ENCODE measurements at regions not wholly inside any gene's neighbourhood (a gene's known extent, or its start where the extent isn't known, plus 50 kb on each side); places are given as distances from the start of the nearest gene placed in this dataset.

- no peak overlapping the region for H3K4me3 ChIP-seq (ENCODE audit: low read depth, low read length)
- no peak for DNase-seq (ENCODE audit: low read depth)
- in situ Hi-C loops (cut with HindIII; ENCODE audit: low sequenced_read_pairs), result no loop called here
- no peak for TF ChIP-seq CTCF (IDR thresholded peaks at IDR 0.05; ENCODE audit: low read depth, low read length, missing control alignments)
Observed at GRCh38 chr11:33944693-33945424, 53.0 kb upstream of the LMO2 start.

GRCh38 chr11:33944345-33944692 lies 52.4 kb upstream of the LMO2 start:
- no peak for DNase-seq (ENCODE audit: low read depth)
- TF ChIP-seq CTCF (IDR thresholded peaks at IDR 0.05; ENCODE audit: low read depth, low read length, missing control alignments), result no peak
- in situ Hi-C loops (cut with HindIII; ENCODE audit: low sequenced_read_pairs), result no loop called here
- H3K4me3 ChIP-seq (ENCODE audit: low read depth, low read length), result no peak overlapping the region

GRCh38 chr11:33942954-33943353 lies 51.1 kb upstream of the LMO2 start:
- in situ Hi-C loops (cut with HindIII; ENCODE audit: low sequenced_read_pairs), result no loop called here
- peak; percentile 85 for DNase-seq (ENCODE audit: low read depth)
- H3K4me3 ChIP-seq (ENCODE audit: low read depth, low read length), result no peak overlapping the region
- TF ChIP-seq CTCF (IDR thresholded peaks at IDR 0.05; ENCODE audit: low read depth, low read length, missing control alignments), result no peak

GRCh38 chr11:33941637-33942160 lies 49.8 kb upstream of the LMO2 start:
- DNase-seq (ENCODE audit: low read depth), result no peak
- in situ Hi-C loops (cut with HindIII; ENCODE audit: low sequenced_read_pairs), result no loop called here
- no peak for TF ChIP-seq CTCF (IDR thresholded peaks at IDR 0.05; ENCODE audit: low read depth, low read length, missing control alignments)
- H3K4me3 ChIP-seq (ENCODE audit: low read depth, low read length), result no peak overlapping the region
